ENCODE measurements at regions not wholly inside any gene's neighbourhood (a gene's known extent, or its start where the extent isn't known, plus 50 kb on each side); places are given as distances from the start of the nearest gene placed in this dataset.

GRCh38 chr15:39273717-39274411 is 307.0 kb upstream of the THBS1 start:
- H3K4me1 ChIP-seq (ENCODE audit: insufficient read depth, low read length), result 0 out of 2 replicates have a peak, but pooled peaks cover 5% of the 10 kb centered on the region
- H3K36me3 ChIP-seq (ENCODE audit: insufficient read depth, low read length), result no peaks in the 10 kb centered on the region
- no peak overlapping the region for H3K9ac ChIP-seq (ENCODE audit: low read depth, low read length)
- H3K9me3 ChIP-seq (ENCODE audit: control insufficient read depth, insufficient read depth, low read length), result no peaks in the 10 kb centered on the region

GRCh38 chr15:39275066-39275465 is 305.8 kb upstream of the THBS1 start:
- no peak overlapping the region for H3K9ac ChIP-seq (ENCODE audit: low read depth, low read length)
- no peaks in the 10 kb centered on the region for H3K9me3 ChIP-seq (ENCODE audit: control insufficient read depth, insufficient read depth, low read length)
- 0 out of 2 replicates have a peak, but pooled peaks cover 5% of the 10 kb centered on the region for H3K4me1 ChIP-seq (ENCODE audit: insufficient read depth, low read length)
- H3K36me3 ChIP-seq (ENCODE audit: insufficient read depth, low read length), result no peaks in the 10 kb centered on the region

- Histone ChIP-seq H3K36me3 (ENCODE audit: insufficient read depth, low read length) (no peaks in the 10 kb centered on the region), H3K9ac (ENCODE audit: low read depth, low read length) (no peak overlapping the region), H3K4me1 (ENCODE audit: insufficient read depth, low read length) (0 out of 2 replicates have a peak, but pooled peaks cover 5% of the 10 kb centered on the region), H3K9me3 (ENCODE audit: control insufficient read depth, insufficient read depth, low read length) (no peaks in the 10 kb centered on the region)
Measured at GRCh38 chr15:39279311-39279710, 301.6 kb upstream of the THBS1 start.

GRCh38 chr15:39281094-39281493 is 299.8 kb upstream of the THBS1 start:
- no peaks in the 10 kb centered on the region for H3K36me3 ChIP-seq (ENCODE audit: insufficient read depth, low read length)
- no peak overlapping the region for H3K9ac ChIP-seq (ENCODE audit: low read depth, low read length)
- no peaks in the 10 kb centered on the region for H3K4me1 ChIP-seq (ENCODE audit: insufficient read depth, low read length)
- no peaks in the 10 kb centered on the region for H3K9me3 ChIP-seq (ENCODE audit: control insufficient read depth, insufficient read depth, low read length)

GRCh38 chr15:39282663-39283208 is 298.1 kb upstream of the THBS1 start:
- H3K9ac ChIP-seq (ENCODE audit: low read depth, low read length), result no peak overlapping the region
- no peaks in the 10 kb centered on the region for H3K9me3 ChIP-seq (ENCODE audit: control insufficient read depth, insufficient read depth, low read length)
- H3K4me1 ChIP-seq (ENCODE audit: insufficient read depth, low read length), result 0 out of 2 replicates have a peak, but pooled peaks cover 6% of the 10 kb centered on the region
- no peaks in the 10 kb centered on the region for H3K36me3 ChIP-seq (ENCODE audit: insufficient read depth, low read length)

- no peaks in the 10 kb centered on the region for H3K36me3 ChIP-seq (ENCODE audit: insufficient read depth, low read length)
- no peak overlapping the region for H3K9ac ChIP-seq (ENCODE audit: low read depth, low read length)
- H3K9me3 ChIP-seq (ENCODE audit: control insufficient read depth, insufficient read depth, low read length), result no peaks in the 10 kb centered on the region
- 0 out of 2 replicates have a peak, but pooled peaks cover 6% of the 10 kb centered on the region for H3K4me1 ChIP-seq (ENCODE audit: insufficient read depth, low read length)
Measured at GRCh38 chr15:39283531-39283930, 297.3 kb upstream of the THBS1 start.

GRCh38 chr15:39285071-39285470 is 295.8 kb upstream of the THBS1 start:
- H3K9ac ChIP-seq (ENCODE audit: low read depth, low read length), result no peak overlapping the region
- no peaks in the 10 kb centered on the region for H3K9me3 ChIP-seq (ENCODE audit: control insufficient read depth, insufficient read depth, low read length)
- H3K36me3 ChIP-seq (ENCODE audit: insufficient read depth, low read length), result no peaks in the 10 kb centered on the region
- H3K4me1 ChIP-seq (ENCODE audit: insufficient read depth, low read length), result 0 out of 2 replicates have a peak, but pooled peaks cover 6% of the 10 kb centered on the region

- no peak overlapping the region for H3K9ac ChIP-seq (ENCODE audit: low read depth, low read length)
- H3K9me3 ChIP-seq (ENCODE audit: control insufficient read depth, insufficient read depth, low read length), result no peaks in the 10 kb centered on the region
- no peaks in the 10 kb centered on the region for H3K36me3 ChIP-seq (ENCODE audit: insufficient read depth, low read length)
- 0 out of 2 replicates have a peak, but pooled peaks cover 6% of the 10 kb centered on the region for H3K4me1 ChIP-seq (ENCODE audit: insufficient read depth, low read length)
Measured at GRCh38 chr15:39285663-39286062, 295.2 kb upstream of the THBS1 start.

- H3K4me1 ChIP-seq (ENCODE audit: insufficient read depth, low read length), result 0 out of 2 replicates have a peak, but pooled peaks cover 6% of the 10 kb centered on the region
- H3K9ac ChIP-seq (ENCODE audit: low read depth, low read length), result no peak overlapping the region
- no peaks in the 10 kb centered on the region for H3K9me3 ChIP-seq (ENCODE audit: control insufficient read depth, insufficient read depth, low read length)
- H3K36me3 ChIP-seq (ENCODE audit: insufficient read depth, low read length), result no peaks in the 10 kb centered on the region
Measured at GRCh38 chr15:39286706-39287105, 294.2 kb upstream of the THBS1 start.

GRCh38 chr15:39287322-39288195 is 293.3 kb upstream of the THBS1 start:
- H3K9me3 ChIP-seq (ENCODE audit: control insufficient read depth, insufficient read depth, low read length), result no peaks in the 10 kb centered on the region
- 0 out of 2 replicates have a peak, but pooled peaks cover 6% of the 10 kb centered on the region for H3K4me1 ChIP-seq (ENCODE audit: insufficient read depth, low read length)
- no peaks in the 10 kb centered on the region for H3K36me3 ChIP-seq (ENCODE audit: insufficient read depth, low read length)
- H3K9ac ChIP-seq (ENCODE audit: low read depth, low read length), result no peak overlapping the region

- 0 out of 2 replicates have a peak, but pooled peaks cover 6% of the 10 kb centered on the region for H3K4me1 ChIP-seq (ENCODE audit: insufficient read depth, low read length)
- no peaks in the 10 kb centered on the region for H3K9me3 ChIP-seq (ENCODE audit: control insufficient read depth, insufficient read depth, low read length)
- no peaks in the 10 kb centered on the region for H3K36me3 ChIP-seq (ENCODE audit: insufficient read depth, low read length)
- H3K9ac ChIP-seq (ENCODE audit: low read depth, low read length), result no peak overlapping the region
Measured at GRCh38 chr15:39290711-39291435, 290.0 kb upstream of the THBS1 start.

GRCh38 chr15:39291690-39292089 is 289.2 kb upstream of the THBS1 start:
- Histone ChIP-seq H3K9me3 (ENCODE audit: control insufficient read depth, insufficient read depth, low read length) (no peaks in the 10 kb centered on the region), H3K9ac (ENCODE audit: low read depth, low read length) (no peak overlapping the region), H3K4me1 (ENCODE audit: insufficient read depth, low read length) (0 out of 2 replicates have a peak, but pooled peaks cover 6% of the 10 kb centered on the region), H3K36me3 (ENCODE audit: insufficient read depth, low read length) (no peaks in the 10 kb centered on the region)

GRCh38 chr15:39296955-39297354 is 283.9 kb upstream of the THBS1 start:
- H3K9ac ChIP-seq (ENCODE audit: low read depth, low read length), result no peak overlapping the region
- H3K36me3 ChIP-seq (ENCODE audit: insufficient read depth, low read length), result no peaks in the 10 kb centered on the region
- H3K4me1 ChIP-seq (ENCODE audit: insufficient read depth, low read length), result peaks cover 9% of the 10 kb centered on the region
- H3K9me3 ChIP-seq (ENCODE audit: control insufficient read depth, insufficient read depth, low read length), result no peaks in the 10 kb centered on the region

Measured in ES-I3 (cell line).